LHCN-M2 (cell line): ENCODE measurements at regions not wholly inside any gene's neighbourhood (a gene's known extent, or its start where the extent isn't known, plus 50 kb on each side); places are given as distances from the start of the nearest gene placed in this dataset.

Experiments
- DNase-seq: peaks from one replicate; pipeline ENCODE4 v3.0.0-alpha.2; 2012; ENCODE audit warnings: low read depth

DNA sequence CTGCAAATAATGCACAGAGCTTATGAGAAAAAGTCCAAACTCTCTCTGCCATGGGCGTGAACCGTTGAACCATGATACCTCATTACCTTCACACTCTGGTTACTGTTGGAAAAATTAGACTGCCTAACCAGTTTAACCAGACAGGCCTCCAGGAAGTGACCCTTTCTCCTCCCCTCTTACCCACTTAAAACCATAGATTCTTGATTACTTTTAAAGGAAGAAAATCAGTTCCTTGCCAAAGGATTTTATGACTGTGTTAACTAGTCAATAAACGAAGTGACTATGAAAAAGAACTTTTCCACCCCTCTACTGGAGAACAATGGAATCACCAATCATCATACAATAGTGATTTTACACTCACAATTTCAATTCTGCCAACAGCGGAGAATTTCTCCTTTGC is 254.0 kb upstream of the ATP2B1 start:
- no peak for DNase-seq

DNA sequence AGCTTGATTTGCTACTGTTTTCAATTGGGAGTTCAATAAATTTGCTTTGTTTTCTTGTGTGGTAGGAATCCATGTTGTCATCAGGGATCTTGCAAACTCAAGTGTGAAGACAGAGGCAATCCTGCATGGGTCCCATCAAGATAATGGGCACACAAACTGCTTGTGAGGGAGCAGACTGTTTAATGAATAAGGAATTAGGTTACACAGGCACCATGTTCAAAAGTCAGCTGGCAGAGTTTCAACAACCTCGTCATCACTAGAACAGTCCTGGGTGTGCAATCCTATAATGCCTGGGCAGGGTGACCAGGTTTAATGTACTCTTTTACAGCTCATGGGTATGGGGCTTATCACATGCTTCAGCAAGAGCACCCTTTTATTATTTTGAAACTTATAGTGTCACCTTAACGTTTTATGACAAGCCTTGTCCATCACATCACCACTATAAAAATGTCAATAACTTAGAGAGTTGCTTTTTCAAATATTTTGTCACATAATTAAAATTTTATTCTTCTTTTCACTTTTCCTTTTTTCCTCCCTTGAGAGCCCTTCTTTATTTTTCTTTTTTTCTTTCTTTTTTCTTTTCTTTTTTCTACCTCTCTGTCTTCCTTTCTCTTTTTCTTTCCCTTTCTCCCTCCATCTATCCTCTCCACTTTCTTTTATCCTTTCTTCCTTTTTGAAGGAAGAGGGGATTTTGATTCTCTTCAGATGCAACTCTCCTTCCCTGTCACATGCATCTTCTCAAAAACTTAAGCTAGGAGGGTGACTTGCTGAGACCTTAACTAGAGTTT is 252.2 kb upstream of the ATP2B1 start:
- peak; percentile 22 for DNase-seq

DNA sequence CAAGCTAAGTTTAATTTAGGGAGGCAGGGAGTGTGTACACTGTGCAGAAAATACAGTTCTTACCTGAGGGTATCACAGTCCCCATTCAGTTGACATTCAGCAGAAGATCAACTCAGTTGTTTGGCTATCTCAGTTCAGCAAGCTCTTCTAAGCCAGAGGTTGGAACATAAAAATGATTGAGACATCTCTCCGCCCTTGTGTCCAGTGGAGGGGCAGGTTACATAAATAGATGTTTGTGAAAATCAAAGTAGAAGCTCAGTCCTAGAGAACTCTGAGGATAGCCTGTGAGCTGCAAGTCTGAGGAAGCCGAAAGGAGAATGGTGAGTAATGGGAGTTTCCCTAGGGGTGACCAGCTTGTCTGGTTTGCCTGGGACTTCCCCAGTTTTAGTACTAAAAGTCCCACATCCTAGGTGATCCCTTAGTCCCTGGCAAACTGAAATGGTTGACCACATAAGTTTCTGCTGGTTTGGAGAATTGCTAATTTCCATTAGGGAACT is 251.4 kb upstream of the ATP2B1 start:
- peak; percentile 30 for DNase-seq

DNA sequence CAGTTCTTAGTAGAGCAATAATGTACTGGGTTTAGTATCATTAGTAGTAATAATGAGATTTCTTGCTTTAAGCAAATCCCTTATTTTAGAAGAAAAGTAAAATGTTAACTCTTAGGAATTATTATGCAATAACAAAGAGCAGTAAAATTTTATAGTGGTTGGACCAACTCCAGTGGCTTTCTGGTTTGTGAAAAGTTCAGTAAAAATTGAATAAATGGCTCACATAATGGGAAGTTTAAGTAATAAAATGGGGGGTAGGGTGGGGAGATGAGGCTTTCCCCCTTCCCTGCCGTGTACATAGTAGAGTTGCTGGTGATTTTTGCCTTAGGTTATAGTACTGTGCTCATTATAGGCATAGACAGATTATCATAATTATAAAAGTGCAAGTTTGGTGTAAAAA is 250.5 kb upstream of the ATP2B1 start:
- DNase-seq: no peak

DNA sequence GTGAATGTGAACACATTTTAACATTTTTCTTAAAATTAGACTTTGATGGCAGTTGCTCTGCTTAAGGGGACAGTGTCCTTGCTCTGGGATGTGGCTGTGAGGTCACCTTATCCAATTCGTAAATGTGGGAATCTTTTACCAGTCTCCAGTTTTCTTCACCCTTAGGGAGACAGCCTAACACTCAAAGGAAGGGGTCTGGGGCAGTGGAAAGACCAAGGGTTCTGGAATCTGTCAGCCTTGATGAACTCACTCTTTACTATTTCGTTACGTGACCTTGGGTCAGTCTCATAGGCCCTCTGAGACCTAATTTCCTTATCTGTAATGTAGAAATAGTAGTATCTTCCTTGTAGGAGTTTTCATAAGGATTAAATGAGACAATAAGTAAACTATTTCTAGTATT is 245.6 kb upstream of the ATP2B1 start:
- no peak for DNase-seq

DNA sequence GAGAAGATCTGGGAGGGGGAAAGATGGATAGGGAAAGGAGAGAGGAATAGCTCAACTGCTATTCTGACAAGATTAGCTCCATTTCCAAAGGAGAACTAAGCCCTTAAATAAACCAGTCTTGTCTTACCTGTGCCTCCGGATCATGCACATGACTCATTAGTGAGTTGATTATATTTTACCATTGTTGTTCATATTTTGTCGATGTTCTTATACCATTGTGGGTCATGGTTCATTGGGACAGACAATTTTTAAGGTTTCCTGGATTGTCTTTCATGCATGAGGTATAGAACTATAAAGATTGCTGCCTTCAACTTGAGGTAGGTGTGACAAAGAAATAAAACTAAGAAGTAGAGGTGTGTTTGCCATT is 243.0 kb upstream of the ATP2B1 start:
- DNase-seq: no peak

DNA sequence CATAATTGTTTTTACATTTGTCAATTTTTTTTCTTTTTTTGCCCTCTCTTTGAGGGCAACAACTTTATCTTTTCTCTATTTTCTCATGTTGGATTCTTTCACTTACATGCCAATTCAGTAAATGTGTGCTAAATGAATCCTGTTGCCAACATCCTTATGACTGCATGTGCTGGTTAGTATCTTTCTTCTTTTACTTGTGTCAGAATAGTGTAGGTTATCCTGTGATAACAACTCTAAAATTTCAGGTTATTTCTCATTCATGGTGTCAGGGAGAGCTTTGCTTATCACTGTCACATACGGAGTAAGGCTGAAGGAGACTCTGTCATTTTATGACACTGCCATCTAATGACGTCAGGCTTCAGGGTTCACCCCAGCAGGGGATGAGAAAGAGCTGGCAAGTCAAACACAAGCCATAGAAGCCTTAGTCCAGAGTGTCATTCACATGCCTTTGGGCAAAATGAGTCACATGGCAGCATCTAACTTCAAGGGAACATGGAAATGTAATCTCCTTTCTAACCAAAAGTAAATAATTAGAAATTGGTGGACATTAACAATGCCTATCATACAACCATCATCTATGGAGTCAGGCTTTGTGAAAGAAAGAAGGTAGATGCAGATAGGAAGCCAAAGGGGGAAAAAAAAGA is 242.5 kb upstream of the ATP2B1 start:
- DNase-seq: peak; percentile 77

DNA sequence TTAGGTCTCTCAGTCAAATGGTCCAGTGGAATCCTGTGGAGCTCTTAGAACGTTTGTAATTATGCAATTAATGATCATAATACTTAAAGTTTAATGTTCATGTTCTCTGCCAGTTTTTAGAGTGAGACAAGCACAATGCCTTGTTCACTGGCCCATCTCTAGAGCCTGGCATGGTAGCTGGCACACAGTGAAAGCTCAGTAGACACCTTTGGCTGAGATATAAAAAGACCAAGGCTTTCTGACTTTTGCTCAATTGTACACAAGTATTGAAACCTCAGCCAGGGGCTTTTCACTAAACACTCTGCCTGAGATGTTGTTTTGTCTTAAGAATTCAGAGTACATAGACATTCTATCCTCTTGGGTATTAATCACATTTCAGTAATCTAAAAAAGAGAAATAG is 241.8 kb upstream of the ATP2B1 start:
- DNase-seq: no peak

DNA sequence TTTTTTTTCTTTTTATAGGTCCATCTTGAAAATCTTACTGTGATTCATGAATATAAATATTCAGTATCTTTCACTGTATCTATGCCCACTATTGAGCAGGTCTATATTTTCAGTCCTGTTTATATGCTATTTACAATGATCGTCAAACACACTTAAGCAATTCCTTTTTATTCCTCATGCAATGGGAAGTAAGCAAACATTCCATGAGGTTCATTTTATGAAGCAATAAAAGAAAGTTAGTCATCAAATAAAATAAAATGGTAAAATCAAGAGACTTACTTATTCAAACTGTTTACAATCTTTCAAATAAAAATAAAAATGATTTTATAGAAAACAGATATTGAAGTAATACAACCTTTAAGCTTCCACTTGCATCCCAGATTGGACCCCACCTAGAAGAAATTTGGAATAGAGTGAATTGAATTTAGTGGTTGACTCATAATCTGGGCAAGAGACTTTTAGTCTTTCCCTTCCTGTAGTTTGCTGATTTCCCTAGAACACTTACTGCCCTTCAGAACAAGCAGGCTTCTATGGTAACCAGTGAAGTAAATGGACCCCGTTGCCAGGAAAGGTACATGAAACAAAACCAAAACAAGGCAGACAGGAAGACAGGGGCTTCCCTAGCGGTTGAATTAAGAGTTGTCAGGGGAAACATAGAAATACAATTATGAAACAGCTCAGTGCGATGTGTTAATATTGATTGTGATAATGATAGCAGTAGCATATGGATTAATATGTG is 241.0 kb upstream of the ATP2B1 start:
- peak; percentile 96 for DNase-seq

DNA sequence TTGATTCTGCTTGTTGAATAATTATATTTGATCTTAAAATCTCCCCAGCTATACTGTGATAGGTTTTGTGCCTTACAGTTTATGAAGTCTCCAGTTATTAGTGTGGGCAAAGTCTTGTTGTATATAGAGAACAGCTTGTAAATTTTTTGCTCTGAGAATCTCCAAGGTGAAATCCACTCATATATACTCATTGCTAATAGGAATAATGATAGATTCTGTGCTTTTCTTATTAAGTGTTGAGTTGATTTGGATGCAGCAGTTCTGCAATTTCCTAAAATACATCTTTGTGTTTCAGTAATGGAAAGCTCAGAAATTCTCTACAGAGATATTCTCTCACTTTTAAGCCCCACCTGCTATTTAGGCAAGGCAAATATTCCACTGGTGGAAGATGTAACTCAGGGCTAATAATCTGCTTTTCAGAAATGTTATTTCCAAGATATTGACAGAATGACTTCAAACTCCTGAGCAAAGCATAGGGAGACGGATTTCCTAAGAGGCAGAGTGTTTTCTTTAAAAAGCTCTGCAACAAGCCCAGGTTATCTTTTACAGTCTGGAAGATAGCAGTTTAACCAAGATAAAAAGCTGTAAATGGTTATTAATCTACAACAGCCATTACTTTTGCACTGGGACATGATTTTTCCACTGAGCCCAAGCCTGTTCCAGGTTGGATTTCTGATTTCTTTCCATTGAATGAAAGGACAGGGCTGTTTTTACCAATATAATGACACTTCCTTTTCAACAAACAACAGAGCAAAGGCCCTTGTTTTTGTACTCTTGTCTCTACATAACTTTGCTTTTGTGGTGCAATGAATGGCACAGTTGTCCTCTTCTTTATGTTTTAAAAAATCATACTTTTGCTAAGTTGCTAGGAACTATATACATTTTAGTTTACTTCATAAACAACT is 239.9 kb upstream of the ATP2B1 start:
- DNase-seq: no peak

DNA sequence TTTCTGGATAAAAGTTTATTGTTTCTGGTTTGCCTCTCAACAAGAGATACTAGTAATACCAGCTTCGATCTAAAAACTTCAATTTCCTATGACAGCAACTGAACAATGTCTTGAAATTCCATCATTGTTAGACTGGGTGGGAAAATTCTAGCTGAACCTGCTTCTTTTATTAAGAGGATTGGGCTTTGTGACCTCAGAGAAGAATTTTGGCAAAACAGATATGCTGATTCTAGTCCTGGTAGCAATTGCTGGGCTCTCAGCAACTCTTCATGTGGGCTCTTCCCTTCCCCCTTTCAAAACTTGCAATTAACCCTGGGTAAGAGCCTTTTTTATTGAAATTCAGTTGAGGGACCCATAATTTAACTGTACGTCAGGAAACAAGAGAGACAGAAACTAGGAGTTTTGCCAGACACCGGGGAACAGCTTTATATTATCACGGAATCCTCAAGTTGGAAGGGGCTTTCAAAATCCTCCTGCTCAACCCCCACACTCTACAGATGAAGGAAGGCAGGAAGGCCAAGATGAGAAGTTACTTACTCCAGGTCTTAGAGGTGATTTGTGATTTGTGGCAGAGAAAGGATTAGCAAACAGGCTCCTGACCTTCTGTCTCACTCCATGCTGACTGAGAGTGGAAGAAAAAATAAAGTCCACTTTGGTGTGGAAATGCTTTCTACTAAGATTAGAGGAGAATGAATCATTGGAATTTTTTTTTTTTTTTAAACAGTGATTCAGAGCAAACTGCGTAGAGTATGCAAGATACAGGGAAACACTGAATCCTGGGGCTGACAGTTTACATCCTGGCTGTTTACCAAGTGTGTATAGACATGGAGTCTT is 239.0 kb upstream of the ATP2B1 start:
- DNase-seq: peak; percentile 94

DNA sequence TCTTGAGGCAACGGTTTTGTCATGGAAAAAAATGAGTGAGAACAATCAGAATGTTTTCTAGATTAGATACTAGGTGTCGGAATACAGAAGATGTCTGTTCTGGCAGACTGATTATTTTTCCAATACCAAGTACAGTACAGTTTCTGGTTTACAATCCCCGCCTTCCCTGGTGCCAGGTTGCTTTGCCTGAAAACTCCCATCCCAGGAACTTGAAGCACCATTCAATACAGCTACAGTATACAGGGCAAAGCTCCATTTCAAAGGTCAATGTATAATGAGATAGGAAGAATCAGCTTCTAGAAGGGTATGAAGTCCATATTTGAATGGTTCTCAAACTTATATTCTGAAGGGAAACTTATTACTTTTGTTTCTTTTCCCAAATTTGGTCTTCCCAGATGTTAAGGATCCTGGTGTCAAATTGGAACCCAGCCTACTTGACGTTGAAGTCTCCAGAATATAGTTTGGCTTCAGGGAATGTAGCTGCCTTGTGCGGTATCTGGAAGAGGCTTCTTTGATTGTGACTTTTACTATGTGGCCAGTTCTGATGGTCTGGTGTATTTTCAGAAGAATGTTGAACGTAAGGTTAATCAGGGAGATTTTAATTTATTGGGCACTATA is 238.0 kb upstream of the ATP2B1 start:
- no peak for DNase-seq

DNA sequence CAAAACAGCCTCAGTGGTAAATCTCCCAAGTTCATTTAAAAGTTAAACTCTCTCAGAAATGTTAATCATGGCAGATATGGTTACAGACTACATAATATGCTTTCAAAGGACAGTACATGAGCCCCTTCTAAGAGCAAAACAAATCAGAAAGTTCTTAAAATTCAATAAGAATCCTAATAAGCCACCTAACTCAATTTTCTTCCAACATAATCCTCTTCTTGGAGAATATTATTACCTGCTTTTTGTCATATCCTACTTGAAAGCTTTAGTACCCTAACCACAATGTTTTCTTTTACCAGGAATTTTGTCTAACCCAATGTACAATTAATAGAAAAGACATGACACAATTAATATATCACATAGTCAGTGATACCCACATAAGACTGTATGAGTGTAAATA is 236.5 kb upstream of the ATP2B1 start:
- no peak for DNase-seq

DNA sequence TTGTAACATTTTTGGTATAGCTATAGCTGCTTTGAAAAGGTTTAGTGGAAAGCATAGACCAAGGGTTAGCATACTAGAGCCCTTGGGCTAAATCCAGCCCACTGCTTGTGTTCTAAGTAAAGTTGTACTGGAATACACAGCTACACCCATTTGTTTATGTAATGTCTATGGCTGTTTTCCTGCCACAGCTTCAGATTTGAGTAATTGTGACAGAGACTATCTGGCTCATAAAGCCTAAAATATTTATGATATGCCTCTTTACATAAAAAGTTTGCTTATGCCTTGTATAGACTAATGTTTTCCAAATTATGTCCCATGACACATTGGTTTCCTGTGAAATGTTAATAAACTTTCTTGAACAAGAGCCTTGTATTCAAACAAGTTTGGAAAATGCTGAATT is 234.8 kb upstream of the ATP2B1 start:
- no peak for DNase-seq

DNA sequence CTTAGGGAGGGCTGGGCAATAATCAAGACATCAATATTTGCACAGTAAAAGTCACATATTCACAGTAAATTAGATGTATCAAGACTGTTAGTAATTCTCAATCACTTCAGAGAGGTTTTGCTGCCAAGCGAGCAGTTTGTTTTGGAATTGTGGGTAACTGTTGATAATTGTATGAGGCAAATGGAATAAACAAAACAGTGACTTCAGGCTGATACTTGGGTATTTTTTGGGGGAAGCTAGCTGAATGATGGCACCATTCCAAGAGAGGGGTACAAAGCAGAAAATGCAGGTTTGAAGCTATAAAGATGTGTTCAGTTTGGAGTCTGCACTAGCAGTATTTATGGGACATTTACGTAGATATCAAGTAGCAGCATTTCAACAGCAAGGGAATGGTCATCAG is 232.8 kb upstream of the ATP2B1 start:
- DNase-seq: no peak

DNA sequence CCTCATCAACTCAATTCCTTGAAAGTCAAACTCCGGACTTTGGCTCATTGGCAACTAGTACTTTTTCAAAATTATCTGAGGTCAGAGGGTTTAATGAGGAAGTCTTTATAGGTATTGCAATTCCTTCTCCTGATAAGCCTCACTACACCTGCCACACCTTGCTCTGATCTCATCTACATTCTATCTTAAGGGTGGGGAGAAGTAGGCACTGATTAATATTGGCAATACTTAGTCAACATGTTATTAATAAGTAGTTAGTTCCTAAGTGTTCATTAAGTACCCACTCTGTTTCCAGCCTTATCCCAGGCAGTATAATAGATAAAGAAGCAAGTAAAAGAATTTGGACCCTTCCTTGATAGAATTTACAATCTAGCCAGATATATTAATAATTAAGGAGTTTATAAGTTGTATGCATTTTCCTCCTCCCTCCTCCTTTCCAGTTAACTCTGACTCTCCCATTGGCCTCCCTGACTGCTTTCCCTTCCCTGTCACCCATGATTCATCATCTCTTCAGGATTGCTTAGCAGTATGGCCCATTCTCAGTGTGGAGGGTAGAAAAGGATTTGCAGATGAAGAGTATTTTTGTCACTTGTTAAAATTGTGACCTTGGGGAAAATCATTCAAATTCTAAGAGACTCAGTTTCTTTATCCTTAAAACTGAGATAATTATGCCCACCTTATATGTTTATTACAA is 231.0 kb upstream of the ATP2B1 start:
- no peak for DNase-seq

DNA sequence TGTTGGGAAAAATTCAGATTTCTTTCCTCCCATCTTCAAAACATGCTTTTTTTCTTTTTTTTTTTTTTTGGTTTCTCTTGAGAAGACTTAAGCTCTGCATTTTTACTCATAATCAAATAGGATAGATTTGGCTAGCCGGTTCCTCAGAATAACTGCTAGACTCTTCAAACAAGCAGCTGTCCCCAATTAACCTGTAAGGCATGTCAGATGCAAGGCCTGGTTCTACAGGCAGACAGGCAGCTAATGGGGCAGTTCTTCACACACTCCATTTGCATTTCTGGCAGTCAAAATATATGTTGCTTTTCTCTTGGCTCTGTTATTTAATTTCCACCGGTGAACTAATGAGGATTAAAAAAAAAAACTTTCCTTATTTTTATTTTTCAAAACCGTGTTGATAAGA is 228.0 kb upstream of the ATP2B1 start:
- DNase-seq: no peak

DNA sequence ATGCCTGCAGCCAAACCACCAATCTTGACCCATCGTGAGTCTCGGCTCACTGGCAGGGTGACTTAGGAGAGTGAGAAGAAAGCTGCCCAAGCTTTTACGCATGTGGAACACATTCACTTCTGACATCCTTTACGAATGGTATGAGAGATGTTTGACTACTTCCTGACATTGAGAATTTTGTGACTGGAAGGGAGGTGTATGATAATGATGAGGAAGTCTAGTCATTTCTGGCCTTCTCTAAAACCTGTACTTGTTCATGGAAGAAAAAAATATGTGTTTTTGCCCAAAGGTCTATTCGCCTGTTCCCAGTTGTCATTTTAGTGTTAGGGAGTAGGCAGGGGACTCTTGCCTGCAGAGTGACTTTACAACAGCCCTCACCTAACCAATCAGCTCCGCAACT is 227.2 kb upstream of the ATP2B1 start:
- no peak for DNase-seq

DNA sequence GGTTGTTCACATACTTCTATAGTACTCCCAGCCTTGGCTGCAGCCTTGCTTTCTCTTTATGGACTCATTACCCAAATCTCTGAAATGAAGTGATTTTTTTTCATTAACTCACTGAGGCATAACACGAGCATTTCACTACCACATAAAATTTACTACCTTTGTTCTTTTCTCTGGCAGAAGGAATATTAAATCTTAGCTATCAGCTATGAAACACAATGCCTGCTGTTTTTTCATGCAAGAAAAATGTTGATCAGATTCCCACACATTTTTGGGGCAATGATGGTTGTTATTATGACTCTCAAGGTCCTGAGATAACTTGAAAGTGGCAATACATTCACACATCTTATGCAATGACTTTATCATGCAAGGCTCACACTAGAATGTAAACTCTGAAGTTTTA is 225.3 kb upstream of the ATP2B1 start:
- DNase-seq: no peak

DNA sequence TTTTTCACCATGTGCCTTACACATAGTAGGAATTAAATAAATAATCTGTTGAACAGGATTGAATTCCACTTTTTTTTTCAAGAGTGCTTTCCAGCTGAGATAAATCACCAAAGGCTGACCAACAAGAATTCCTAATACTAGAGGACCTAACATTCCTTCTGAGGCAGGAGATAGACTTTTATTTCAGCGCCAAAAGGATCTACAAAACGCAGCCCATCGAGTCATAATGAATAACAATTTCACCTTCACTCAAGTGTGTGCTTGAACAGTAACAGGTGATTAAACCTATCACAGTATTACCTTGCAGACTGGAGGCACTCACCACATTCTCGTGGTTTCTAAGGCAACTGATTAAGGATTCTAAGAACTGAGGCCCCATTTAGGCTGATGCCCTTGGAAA is 224.3 kb upstream of the ATP2B1 start:
- peak; percentile 56 for DNase-seq
